Naive thymus-derived CD8-positive, alpha-beta T cell (primary cell): ENCODE measurements at regions not wholly inside any gene's neighbourhood (a gene's known extent, or its start where the extent isn't known, plus 50 kb on each side); places are given as distances from the start of the nearest gene placed in this dataset.

Experiments used
- ATAC-seq, 2 donors: fragments of 150-1000 bp; cut with Tn5 transposase in 1 of 2; sonication (Bioruptor Pico), chemical (Tn5 transposase) in 1 of 2; 1 replicate in 1 of 2; 2 replicates in 1 of 2; pipeline ENCODE4 v1.10.0; 2021; ENCODE audit warnings: mild to moderate bottlenecking in 2 of 2, moderate library complexity in 2 of 2
- POLR2A ChIA-PET: fragments of 350-600 bp; sonication (Branson Sonifier 250); formaldehyde crosslinking; loops from one replicate; lab custom pipeline; 2021; ENCODE audit warnings: antibody characterized with exemption; lab: Charles Lee
- DNase-seq, 10 donors: peaks; one replicate each; pipeline versions ENCODE4 v3.0.0 to v3.0.0-alpha.2; 2020 to 2022
- H3K27ac Mint-ChIP-seq, 10 donors: one replicate each; pipeline ENCODE4 v1.8.0; 2020 to 2022; ENCODE audit warnings: mild to moderate bottlenecking in 10 of 10, mixed read lengths in 10 of 10, moderate library complexity in 4 of 10, inconsistent platforms in 1 of 10
- H3K27me3 Mint-ChIP-seq, 5 donors: one replicate each; pipeline ENCODE4 v1.8.0; 2021 to 2022; ENCODE audit warnings: mixed read lengths in 5 of 5
- H3K36me3 Mint-ChIP-seq, 3 donors: one replicate each; pipeline ENCODE4 v1.8.0; 2020 to 2022; ENCODE audit warnings: mixed read lengths in 3 of 3, mild to moderate bottlenecking in 2 of 3, inconsistent platforms in 1 of 3
- H3K4me1 Mint-ChIP-seq, 4 donors: one replicate each; pipeline ENCODE4 v1.8.0; 2021 to 2022; ENCODE audit warnings: mixed read lengths in 4 of 4
- H3K4me3 Mint-ChIP-seq, 10 donors: one replicate each; pipeline ENCODE4 v1.8.0; 2020 to 2022; ENCODE audit warnings: mild to moderate bottlenecking in 10 of 10, mixed read lengths in 10 of 10, moderate library complexity in 6 of 10, inconsistent platforms in 1 of 10
- H3K9me3 Mint-ChIP-seq, 9 donors: one replicate each; pipeline ENCODE4 v1.8.0; 2020 to 2022; ENCODE audit warnings: mixed read lengths in 9 of 9, mild to moderate bottlenecking in 3 of 9, inconsistent platforms in 1 of 9, moderate library complexity in 1 of 9

DNA sequence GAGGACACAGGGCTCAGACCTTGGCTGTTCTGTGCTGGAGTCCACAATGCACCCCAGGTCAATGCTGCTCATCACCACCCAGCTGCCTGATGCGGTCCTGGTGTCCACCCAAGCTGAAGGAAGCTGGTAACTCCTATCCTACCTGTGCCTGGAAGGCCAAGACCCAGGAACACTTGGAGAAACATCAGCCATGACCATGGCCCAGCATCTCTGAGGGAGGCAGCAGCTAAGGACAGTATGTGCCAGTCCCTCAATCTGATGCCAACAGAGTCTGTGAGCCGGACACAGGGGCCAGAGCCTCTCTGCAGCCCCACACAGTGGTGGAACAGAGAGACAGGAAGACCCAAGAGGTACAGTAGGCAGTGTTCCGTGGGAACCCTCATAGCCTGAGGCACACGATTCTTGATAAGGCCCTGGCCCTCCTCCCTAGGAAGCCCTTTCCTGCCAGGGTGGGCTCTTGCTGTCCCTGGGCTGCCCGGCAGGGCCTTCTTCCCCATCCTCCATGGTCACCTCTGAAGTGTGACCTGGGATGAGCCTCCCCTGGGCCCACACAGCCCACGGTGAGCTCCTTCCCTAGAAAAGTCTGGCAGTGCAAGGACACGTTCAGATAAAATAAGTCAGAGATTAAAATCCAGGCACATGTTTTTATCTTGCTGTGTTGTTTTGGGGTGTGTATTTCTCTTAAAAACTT, 170.7 kb downstream of the THBS2 start:
- H3K9me3 Mint-ChIP-seq = peaks cover 0 to 2% (median 0%) of the 10 kb centered on the region in 9 donors
- no peaks in the 10 kb centered on the region for H3K4me1 Mint-ChIP-seq
- POLR2A ChIA-PET = no interaction called here
- H3K27me3 Mint-ChIP-seq = peaks cover 0 to 3% (median 2%) of the 10 kb centered on the region in 5 donors
- ATAC-seq (no peak), DNase-seq (no peak)
- H3K27ac Mint-ChIP-seq = no peak overlapping the region
- no peak overlapping the region for H3K4me3 Mint-ChIP-seq
- H3K36me3 Mint-ChIP-seq = no peaks in the 10 kb centered on the region

DNA sequence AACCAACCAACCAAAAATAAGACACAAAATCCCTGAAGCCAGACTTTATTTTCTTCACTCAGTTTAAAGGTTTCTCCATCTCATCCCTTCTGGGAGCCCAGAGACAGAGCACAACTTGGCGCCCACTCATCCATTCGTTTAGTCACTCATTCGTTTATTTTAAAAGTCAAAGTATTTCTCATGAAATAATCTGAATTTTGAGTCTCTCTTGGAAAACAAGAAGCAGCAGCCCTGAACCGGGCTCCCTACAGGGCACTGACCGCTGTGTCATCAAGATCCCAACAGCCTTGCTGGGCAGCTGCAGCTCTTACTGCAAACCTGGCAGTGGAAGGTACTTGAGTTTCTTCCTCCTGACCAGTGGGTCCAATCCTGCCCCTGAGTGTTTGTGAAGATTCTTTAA, 171.6 kb downstream of the THBS2 start:
- POLR2A ChIA-PET = no interaction called here
- Mint-ChIP-seq H3K36me3 (no peaks in the 10 kb centered on the region), H3K4me1 (no peaks in the 10 kb centered on the region), H3K27me3 (peaks cover 0 to 3% (median 2%) of the 10 kb centered on the region in 5 donors), H3K27ac (no peak overlapping the region), H3K9me3 (peaks cover 0 to 2% (median 0%) of the 10 kb centered on the region in 9 donors), H3K4me3 (no peak overlapping the region)
- DNase-seq (no peak), ATAC-seq (no peak)

GRCh38 chr6:169081248-169081647, 172.4 kb downstream of the THBS2 start:
- no peaks in the 10 kb centered on the region for H3K36me3 Mint-ChIP-seq
- POLR2A ChIA-PET = no interaction called here
- no peaks in the 10 kb centered on the region for H3K4me1 Mint-ChIP-seq
- peaks cover 0 to 8% (median 0%) of the 10 kb centered on the region in 5 donors for H3K27me3 Mint-ChIP-seq
- ATAC-seq (no peak), DNase-seq (no peak)
- no peak overlapping the region for H3K27ac Mint-ChIP-seq
- peaks cover 0 to 2% (median 0%) of the 10 kb centered on the region in 9 donors for H3K9me3 Mint-ChIP-seq
- H3K4me3 Mint-ChIP-seq = no peak overlapping the region

- POLR2A ChIA-PET = no interaction called here
- DNase-seq (no peak), ATAC-seq (no peak)
- Mint-ChIP-seq H3K36me3 (no peaks in the 10 kb centered on the region), H3K4me3 (no peak overlapping the region), H3K27ac (no peak overlapping the region), H3K9me3 (peaks cover 0 to 2% (median 0%) of the 10 kb centered on the region in 9 donors), H3K4me1 (no peaks in the 10 kb centered on the region), H3K27me3 (peaks cover 0 to 23% (median 8%) of the 10 kb centered on the region in 5 donors)
These were observed 174.0 kb downstream of the THBS2 start for GRCh38 chr6:169079650-169080049.

- Mint-ChIP-seq H3K9me3 (no peaks in the 10 kb centered on the region), H3K27ac (no peak overlapping the region), H3K4me1 (no peaks in the 10 kb centered on the region), H3K27me3 (peaks cover 3 to 26% (median 8%) of the 10 kb centered on the region in 5 donors), H3K4me3 (no peak overlapping the region), H3K36me3 (no peaks in the 10 kb centered on the region)
- ATAC-seq (no peak), DNase-seq (no peak)
- POLR2A ChIA-PET = no interaction called here
These were observed 175.1 kb downstream of the THBS2 start for GRCh38 chr6:169078399-169079145.

DNA sequence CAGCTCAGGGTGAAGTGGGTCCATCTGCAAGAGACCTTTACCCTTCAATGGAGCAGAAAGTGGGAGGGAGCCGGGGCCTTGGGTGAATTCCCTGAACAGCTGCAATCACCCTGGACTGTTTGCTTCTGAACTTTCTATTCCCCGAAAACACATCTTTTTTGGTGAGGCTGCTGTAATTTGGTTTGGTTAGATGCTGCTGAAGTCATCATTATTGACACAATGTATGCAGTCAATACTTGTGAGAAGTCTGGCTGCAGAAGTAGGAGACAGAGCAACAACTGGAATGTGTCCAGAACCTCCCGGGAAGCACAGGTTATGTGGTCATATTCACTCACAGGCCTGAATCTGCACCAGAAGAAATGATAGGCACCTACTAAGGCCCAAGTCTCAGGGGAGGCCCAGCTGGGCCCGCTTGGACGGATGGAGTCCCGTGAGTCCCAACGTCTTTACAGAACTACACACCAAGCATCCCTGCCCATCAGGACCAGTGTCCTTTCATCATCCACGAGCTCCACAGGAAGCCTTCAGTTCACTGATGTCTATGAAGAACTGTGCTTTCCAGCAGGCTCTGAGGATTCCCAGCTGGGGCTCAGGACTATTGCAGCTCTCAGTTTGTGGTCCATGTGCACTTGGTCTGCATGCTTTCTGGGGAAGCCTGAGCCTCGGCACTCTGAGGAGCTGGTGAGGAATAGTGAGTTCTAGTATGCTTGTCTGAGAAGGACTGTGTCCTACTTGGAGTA, 177.6 kb downstream of the THBS2 start:
- Mint-ChIP-seq H3K27ac (no peak overlapping the region), H3K36me3 (no peaks in the 10 kb centered on the region), H3K4me3 (no peak overlapping the region), H3K27me3 (peaks cover 4 to 36% (median 15%) of the 10 kb centered on the region in 5 donors), H3K4me1 (no peaks in the 10 kb centered on the region), H3K9me3 (no peaks in the 10 kb centered on the region)
- ATAC-seq (no peak), DNase-seq (no peak)
- POLR2A ChIA-PET = no interaction called here

GRCh38 chr6:169075211-169075914, 178.3 kb downstream of the THBS2 start:
- H3K9me3 Mint-ChIP-seq = no peaks in the 10 kb centered on the region
- H3K4me3 Mint-ChIP-seq = no peak overlapping the region
- DNase-seq (no peak), ATAC-seq (no peak)
- no peaks in the 10 kb centered on the region for H3K36me3 Mint-ChIP-seq
- H3K27me3 Mint-ChIP-seq = peaks cover 4 to 39% (median 15%) of the 10 kb centered on the region in 5 donors
- H3K27ac Mint-ChIP-seq = no peak overlapping the region
- no peaks in the 10 kb centered on the region for H3K4me1 Mint-ChIP-seq
- POLR2A ChIA-PET = no interaction called here

- Mint-ChIP-seq H3K4me1 (no peaks in the 10 kb centered on the region), H3K27ac (no peak overlapping the region), H3K27me3 (peaks cover 4 to 47% (median 15%) of the 10 kb centered on the region in 5 donors), H3K9me3 (no peaks in the 10 kb centered on the region), H3K4me3 (no peak overlapping the region), H3K36me3 (no peaks in the 10 kb centered on the region)
- ATAC-seq = no peak
- DNase-seq = no peak
- POLR2A ChIA-PET = no interaction called here
These were observed 179.1 kb downstream of the THBS2 start for GRCh38 chr6:169074526-169074925.

GRCh38 chr6:169073311-169073710, 180.3 kb downstream of the THBS2 start:
- Mint-ChIP-seq H3K4me1 (no peaks in the 10 kb centered on the region), H3K9me3 (no peaks in the 10 kb centered on the region), H3K27ac (no peak overlapping the region), H3K27me3 (peaks cover 4 to 50% (median 15%) of the 10 kb centered on the region in 5 donors), H3K36me3 (no peaks in the 10 kb centered on the region), H3K4me3 (no peak overlapping the region)
- ATAC-seq (no peak), DNase-seq (no peak)
- POLR2A ChIA-PET = no interaction called here

- H3K4me3 Mint-ChIP-seq = no peak overlapping the region
These were observed 181.3 kb downstream of the THBS2 start for GRCh38 chr6:169072127-169073042.

GRCh38 chr6:169071394-169071793, 182.3 kb downstream of the THBS2 start:
- Mint-ChIP-seq H3K4me1 (no peaks in the 10 kb centered on the region), H3K36me3 (no peaks in the 10 kb centered on the region), H3K27ac (no peak overlapping the region), H3K9me3 (peaks cover 0 to 9% (median 0%) of the 10 kb centered on the region in 9 donors), H3K27me3 (peaks cover 4 to 54% (median 14%) of the 10 kb centered on the region in 5 donors), H3K4me3 (no peak overlapping the region)
- DNase-seq = no peak
- ATAC-seq = no peak
- POLR2A ChIA-PET = no interaction called here

More at GRCh38 chr6:169072127-169073042, 181.3 kb downstream of the THBS2 start:
- POLR2A ChIA-PET = no interaction called here
- ATAC-seq (no peak), DNase-seq (no peak)
- peaks cover 4 to 50% (median 15%) of the 10 kb centered on the region in 5 donors for H3K27me3 Mint-ChIP-seq
- H3K9me3 Mint-ChIP-seq = peaks cover 0 to 3% (median 0%) of the 10 kb centered on the region in 9 donors
- no peaks in the 10 kb centered on the region for H3K4me1 Mint-ChIP-seq
- H3K27ac Mint-ChIP-seq = no peak overlapping the region
- no peaks in the 10 kb centered on the region for H3K36me3 Mint-ChIP-seq
